C4-2B (cell line): ENCODE measurements at regions not wholly inside any gene's neighbourhood (a gene's known extent, or its start where the extent isn't known, plus 50 kb on each side); places are given as distances from the start of the nearest gene placed in this dataset.

Experiments
- ZFX ChIP-seq: fragments of 450-650 bp; IDR thresholded peaks from 2 replicates; pipeline ENCODE4 v1.6.1; 2017
- TF ChIP-seq, protein P1 (sequence below): fragments of 450-650 bp; conservative IDR thresholded peaks from 2 replicates; pipeline ENCODE4 v1.5.1; 2017; ENCODE audit warnings: mild to moderate bottlenecking

DNA sequence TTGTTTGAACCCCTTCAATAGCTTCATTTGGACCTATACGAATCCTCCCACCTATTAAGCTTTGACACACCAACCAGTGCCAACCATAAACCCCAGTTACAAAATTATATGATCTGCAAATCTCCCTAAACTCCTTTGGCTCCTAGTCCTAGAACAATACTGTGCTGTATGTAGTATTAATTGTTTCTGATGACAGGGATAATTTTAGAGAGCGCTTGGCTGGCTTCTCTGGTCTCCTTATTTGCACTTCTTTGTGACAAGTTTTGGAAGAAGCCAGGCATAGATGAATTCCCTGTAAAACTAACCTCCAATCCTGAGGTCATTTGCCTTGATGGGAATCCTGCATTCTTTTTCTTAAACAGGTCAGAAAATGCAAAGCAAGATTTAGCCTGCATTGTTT lies 433.0 kb downstream of the PPARGC1A start:
- TF ChIP-seq, protein P1, sequence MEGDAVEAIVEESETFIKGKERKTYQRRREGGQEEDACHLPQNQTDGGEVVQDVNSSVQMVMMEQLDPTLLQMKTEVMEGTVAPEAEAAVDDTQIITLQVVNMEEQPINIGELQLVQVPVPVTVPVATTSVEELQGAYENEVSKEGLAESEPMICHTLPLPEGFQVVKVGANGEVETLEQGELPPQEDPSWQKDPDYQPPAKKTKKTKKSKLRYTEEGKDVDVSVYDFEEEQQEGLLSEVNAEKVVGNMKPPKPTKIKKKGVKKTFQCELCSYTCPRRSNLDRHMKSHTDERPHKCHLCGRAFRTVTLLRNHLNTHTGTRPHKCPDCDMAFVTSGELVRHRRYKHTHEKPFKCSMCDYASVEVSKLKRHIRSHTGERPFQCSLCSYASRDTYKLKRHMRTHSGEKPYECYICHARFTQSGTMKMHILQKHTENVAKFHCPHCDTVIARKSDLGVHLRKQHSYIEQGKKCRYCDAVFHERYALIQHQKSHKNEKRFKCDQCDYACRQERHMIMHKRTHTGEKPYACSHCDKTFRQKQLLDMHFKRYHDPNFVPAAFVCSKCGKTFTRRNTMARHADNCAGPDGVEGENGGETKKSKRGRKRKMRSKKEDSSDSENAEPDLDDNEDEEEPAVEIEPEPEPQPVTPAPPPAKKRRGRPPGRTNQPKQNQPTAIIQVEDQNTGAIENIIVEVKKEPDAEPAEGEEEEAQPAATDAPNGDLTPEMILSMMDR, result no peak
- no peak for TF ChIP-seq ZFX
